ENCODE measurements at regions not wholly inside any gene's neighbourhood (a gene's known extent, or its start where the extent isn't known, plus 50 kb on each side); places are given as distances from the start of the nearest gene placed in this dataset.

- no peak for TF ChIP-seq CTCF (IDR thresholded peaks at IDR 0.05)
- no peak for TF ChIP-seq CEBPB (IDR thresholded peaks at IDR 0.05)
- no peak for TF ChIP-seq RAD21 (conservative IDR thresholded peaks at IDR 0.05 in 1 of 2, IDR thresholded peaks at IDR 0.05 in 1 of 2)
- no peak for TF ChIP-seq USF2 (IDR thresholded peaks at IDR 0.05)
- TF ChIP-seq MAFK (IDR thresholded peaks at IDR 0.05; ENCODE audit: partially characterized antibody) = no peak
- TF ChIP-seq POLR2A (IDR thresholded peaks at IDR 0.05; ENCODE audit: low read length) = no peak
- TF ChIP-seq PBX3 (IDR thresholded peaks at IDR 0.05) = no peak
- TF ChIP-seq REST (IDR thresholded peaks at IDR 0.05) = no peak
- TF ChIP-seq EP300 (IDR thresholded peaks at IDR 0.05) = no peak
Observed at GRCh38 chr6:137687818-137688217, 179.2 kb upstream of the TNFAIP3 start.

Data from A549 (cell line).